Right renal cortex interstitium (tissue), 3 donors: ENCODE measurements at regions not wholly inside any gene's neighbourhood (a gene's known extent, or its start where the extent isn't known, plus 50 kb on each side); places are given as distances from the start of the nearest gene placed in this dataset.
"Not testable (repeated sequence)": the region's sequence is repeated elsewhere in the genome, so short reads cannot be mapped to it uniquely, and the experiment has no call there.

ENCODE experiments used
- DNase-seq, 3 donors: peaks; one replicate each; pipeline ENCODE4 v3.0.0-alpha.2; 2013; ENCODE audit warnings: low read depth in 3 of 3, low spot score in 2 of 3

GRCh38 chr7:96770758-96771157 lies 61.1 kb upstream of the SEM1 start:
- no peak for DNase-seq

- no peak for DNase-seq
These were observed 62.6 kb upstream of the SEM1 start for GRCh38 chr7:96772139-96772694.

- DNase-seq, result no peak
These were observed 63.8 kb upstream of the SEM1 start for GRCh38 chr7:96773483-96773882.

- DNase-seq, result no peak
These were observed 64.7 kb upstream of the SEM1 start for GRCh38 chr7:96774358-96774757.

- no peak for DNase-seq
These were observed 65.4 kb upstream of the SEM1 start for GRCh38 chr7:96775046-96775445.

- DNase-seq, result no peak
These were observed 68.6 kb upstream of the SEM1 start for GRCh38 chr7:96778263-96778662.

- no peak for DNase-seq
These were observed 72.3 kb upstream of the SEM1 start for GRCh38 chr7:96781919-96782318.

GRCh38 chr7:96782686-96783298 lies 73.1 kb upstream of the SEM1 start:
- DNase-seq, result not testable (repeated sequence)

- DNase-seq, result no peak
These were observed 75.0 kb upstream of the SEM1 start for GRCh38 chr7:96784597-96784996.

- no peak for DNase-seq
These were observed 76.8 kb upstream of the SEM1 start for GRCh38 chr7:96786261-96786997.

GRCh38 chr7:96786998-96787395 lies 77.4 kb upstream of the SEM1 start:
- no peak for DNase-seq

GRCh38 chr7:96789914-96790313 lies 80.3 kb upstream of the SEM1 start:
- no peak for DNase-seq

GRCh38 chr7:96792115-96792514 lies 82.5 kb upstream of the SEM1 start:
- DNase-seq, result no peak

- DNase-seq, result no peak
These were observed 84.4 kb upstream of the SEM1 start for GRCh38 chr7:96794063-96794462.

GRCh38 chr7:96800122-96800521 lies 90.5 kb upstream of the SEM1 start:
- DNase-seq, result no peak

- no peak for DNase-seq
These were observed 91.2 kb upstream of the SEM1 start for GRCh38 chr7:96800824-96801223.

- no peak for DNase-seq
These were observed 109.6 kb upstream of the SEM1 start for GRCh38 chr7:96819111-96819700.

- not testable (repeated sequence) for DNase-seq
These were observed 111.5 kb upstream of the SEM1 start for GRCh38 chr7:96821131-96821530.

GRCh38 chr7:96822824-96823223 lies 113.2 kb upstream of the SEM1 start:
- no peak for DNase-seq

- DNase-seq, result no peak
These were observed 113.6 kb upstream of the SEM1 start for GRCh38 chr7:96823274-96823673.

GRCh38 chr7:96824686-96825085 lies 115.0 kb upstream of the SEM1 start:
- no peak for DNase-seq

GRCh38 chr7:96825285-96825684 lies 115.6 kb upstream of the SEM1 start:
- no peak for DNase-seq
